HL-60 (cell line): ENCODE measurements at regions not wholly inside any gene's neighbourhood (a gene's known extent, or its start where the extent isn't known, plus 50 kb on each side); places are given as distances from the start of the nearest gene placed in this dataset.

Source experiments
- DNase-seq, 2 experiments: peaks; one replicate each; pipeline ENCODE4 v3.0.0-alpha.2; 2010 to 2020; ENCODE audit warnings: low read depth in 1 of 2, low spot score in 1 of 2
- H3K27ac ChIP-seq: fragments of 250-450 bp; sonication (Bioruptor Pico); replicated peaks from 2 replicates; pipeline ENCODE4 v1.5.1; 2020; ENCODE audit warnings: mild to moderate bottlenecking, moderate library complexity
- H3K27me3 ChIP-seq: fragments of 250-450 bp; sonication (Bioruptor Pico); 2 replicates; pipeline ENCODE4 v1.5.1; 2021; ENCODE audit warnings: mild to moderate bottlenecking, moderate library complexity; ENCODE audit not compliant: insufficient read depth, poor library complexity, severe bottlenecking
- H3K4me3 ChIP-seq: replicated peaks from 2 replicates; pipeline ENCODE4 v1.5.1; 2011; ENCODE audit warnings: mild to moderate bottlenecking, control low read depth, low read length; ENCODE audit not compliant: insufficient read depth
- GABPA ChIP-seq: IDR thresholded peaks from 2 replicates; pipeline ENCODE4 v1.6.1; 2012; ENCODE audit warnings: low read depth
- POLR2AphosphoS5 ChIP-seq: IDR thresholded peaks from 2 replicates; pipeline ENCODE4 v1.6.1; 2012; ENCODE audit warnings: low read depth
- SPI1 ChIP-seq: IDR thresholded peaks from 2 replicates; pipeline ENCODE4 v1.6.1; 2012; ENCODE audit warnings: low read depth, mild to moderate bottlenecking, borderline replicate concordance
- TF ChIP-seq, protein P1 (sequence below): IDR thresholded peaks from one replicate; pipeline ENCODE4 v1.5.1; 2011; ENCODE audit warnings: low read length, control low read depth, inconsistent platforms; ENCODE audit not compliant: insufficient read depth
- TF ChIP-seq, protein P2 (sequence below): IDR thresholded peaks from 2 replicates; pipeline ENCODE4 v1.6.1; 2012; ENCODE audit warnings: low read depth; ENCODE audit not compliant: insufficient replicate concordance

DNA sequence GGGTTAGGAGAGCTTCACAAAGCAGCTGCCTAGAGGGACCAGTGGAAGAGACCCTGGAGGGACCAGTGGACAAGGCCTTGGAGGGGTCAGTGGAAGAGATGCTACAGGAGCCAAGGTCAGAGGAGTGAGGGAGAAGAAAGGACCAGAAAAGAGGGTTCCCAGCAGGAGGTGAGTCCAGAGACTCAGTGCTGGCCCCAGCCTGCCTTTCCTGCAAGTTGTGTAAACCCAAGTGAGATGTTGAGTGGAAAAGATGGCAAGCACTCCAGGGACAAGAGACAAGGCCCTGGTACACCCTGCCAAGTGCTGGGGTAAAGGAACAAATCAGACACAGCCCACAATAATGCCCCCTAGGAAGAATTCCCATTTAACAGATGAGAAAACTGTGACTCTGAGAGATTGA is 94.4 kb downstream of the TTC32 start:
- Histone ChIP-seq H3K27me3 (no peaks in the 10 kb centered on the region), H3K4me3 (no peak overlapping the region), H3K27ac (no peak overlapping the region)
- no peak for DNase-seq
- TF ChIP-seq, protein P1, sequence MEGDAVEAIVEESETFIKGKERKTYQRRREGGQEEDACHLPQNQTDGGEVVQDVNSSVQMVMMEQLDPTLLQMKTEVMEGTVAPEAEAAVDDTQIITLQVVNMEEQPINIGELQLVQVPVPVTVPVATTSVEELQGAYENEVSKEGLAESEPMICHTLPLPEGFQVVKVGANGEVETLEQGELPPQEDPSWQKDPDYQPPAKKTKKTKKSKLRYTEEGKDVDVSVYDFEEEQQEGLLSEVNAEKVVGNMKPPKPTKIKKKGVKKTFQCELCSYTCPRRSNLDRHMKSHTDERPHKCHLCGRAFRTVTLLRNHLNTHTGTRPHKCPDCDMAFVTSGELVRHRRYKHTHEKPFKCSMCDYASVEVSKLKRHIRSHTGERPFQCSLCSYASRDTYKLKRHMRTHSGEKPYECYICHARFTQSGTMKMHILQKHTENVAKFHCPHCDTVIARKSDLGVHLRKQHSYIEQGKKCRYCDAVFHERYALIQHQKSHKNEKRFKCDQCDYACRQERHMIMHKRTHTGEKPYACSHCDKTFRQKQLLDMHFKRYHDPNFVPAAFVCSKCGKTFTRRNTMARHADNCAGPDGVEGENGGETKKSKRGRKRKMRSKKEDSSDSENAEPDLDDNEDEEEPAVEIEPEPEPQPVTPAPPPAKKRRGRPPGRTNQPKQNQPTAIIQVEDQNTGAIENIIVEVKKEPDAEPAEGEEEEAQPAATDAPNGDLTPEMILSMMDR = no peak
- TF ChIP-seq GABPA (no peak), SPI1 (no peak), POLR2AphosphoS5 (no peak)
- TF ChIP-seq, protein P2, sequence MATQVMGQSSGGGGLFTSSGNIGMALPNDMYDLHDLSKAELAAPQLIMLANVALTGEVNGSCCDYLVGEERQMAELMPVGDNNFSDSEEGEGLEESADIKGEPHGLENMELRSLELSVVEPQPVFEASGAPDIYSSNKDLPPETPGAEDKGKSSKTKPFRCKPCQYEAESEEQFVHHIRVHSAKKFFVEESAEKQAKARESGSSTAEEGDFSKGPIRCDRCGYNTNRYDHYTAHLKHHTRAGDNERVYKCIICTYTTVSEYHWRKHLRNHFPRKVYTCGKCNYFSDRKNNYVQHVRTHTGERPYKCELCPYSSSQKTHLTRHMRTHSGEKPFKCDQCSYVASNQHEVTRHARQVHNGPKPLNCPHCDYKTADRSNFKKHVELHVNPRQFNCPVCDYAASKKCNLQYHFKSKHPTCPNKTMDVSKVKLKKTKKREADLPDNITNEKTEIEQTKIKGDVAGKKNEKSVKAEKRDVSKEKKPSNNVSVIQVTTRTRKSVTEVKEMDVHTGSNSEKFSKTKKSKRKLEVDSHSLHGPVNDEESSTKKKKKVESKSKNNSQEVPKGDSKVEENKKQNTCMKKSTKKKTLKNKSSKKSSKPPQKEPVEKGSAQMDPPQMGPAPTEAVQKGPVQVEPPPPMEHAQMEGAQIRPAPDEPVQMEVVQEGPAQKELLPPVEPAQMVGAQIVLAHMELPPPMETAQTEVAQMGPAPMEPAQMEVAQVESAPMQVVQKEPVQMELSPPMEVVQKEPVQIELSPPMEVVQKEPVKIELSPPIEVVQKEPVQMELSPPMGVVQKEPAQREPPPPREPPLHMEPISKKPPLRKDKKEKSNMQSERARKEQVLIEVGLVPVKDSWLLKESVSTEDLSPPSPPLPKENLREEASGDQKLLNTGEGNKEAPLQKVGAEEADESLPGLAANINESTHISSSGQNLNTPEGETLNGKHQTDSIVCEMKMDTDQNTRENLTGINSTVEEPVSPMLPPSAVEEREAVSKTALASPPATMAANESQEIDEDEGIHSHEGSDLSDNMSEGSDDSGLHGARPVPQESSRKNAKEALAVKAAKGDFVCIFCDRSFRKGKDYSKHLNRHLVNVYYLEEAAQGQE = no peak

DNA sequence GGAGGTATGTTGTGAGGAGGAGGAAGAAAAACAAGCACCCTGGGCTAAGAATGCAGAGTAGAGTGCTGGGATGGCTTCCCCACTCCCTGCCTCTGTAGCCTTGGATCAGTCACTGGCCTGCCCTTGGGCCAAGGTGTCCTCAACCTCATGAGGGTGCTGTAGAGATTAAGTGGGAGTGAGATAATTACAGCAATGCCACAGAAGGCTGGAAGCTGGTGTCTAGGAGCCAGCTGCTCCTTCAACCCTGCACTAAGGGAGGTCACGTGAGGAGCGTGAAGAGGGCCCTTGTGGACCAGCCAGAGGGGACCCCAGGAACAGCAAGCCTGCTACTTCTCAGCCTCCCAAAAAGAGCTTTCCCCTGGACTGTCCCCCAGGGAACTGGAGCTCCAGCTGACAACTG is 95.2 kb downstream of the TTC32 start:
- H3K27me3 ChIP-seq = no peaks in the 10 kb centered on the region
- TF ChIP-seq, protein P2 = no peak
- TF ChIP-seq, protein P1 = no peak
- TF ChIP-seq POLR2AphosphoS5 (no peak), GABPA (no peak), SPI1 (no peak)

DNA sequence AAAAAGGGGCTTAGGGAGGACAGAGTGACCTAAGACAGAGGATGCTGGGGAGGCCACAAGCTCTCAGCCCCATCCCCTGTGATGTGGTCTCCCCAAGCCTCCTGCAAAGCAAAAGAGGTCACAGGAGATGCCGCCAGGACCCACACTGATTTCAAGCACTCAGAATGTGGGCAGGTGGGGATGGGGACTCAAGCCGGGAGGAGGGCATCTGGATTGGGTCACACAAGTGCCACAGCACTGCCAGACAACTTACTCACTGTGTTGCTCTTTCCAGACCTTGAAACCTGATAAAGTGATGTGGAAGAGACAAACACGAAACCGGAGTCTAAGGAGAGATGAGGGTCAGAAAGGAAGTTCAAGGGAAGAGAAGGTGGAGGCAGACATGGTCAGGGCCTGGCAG is 95.7 kb downstream of the TTC32 start:
- TF ChIP-seq, protein P1 = no peak
- no peak for TF ChIP-seq GABPA
- TF ChIP-seq, protein P2 = no peak
- no peak for TF ChIP-seq SPI1
- TF ChIP-seq POLR2AphosphoS5 = no peak
- no peak overlapping the region for H3K27ac ChIP-seq
- H3K4me3 ChIP-seq = no peak overlapping the region
- DNase-seq = no peak
- no peaks in the 10 kb centered on the region for H3K27me3 ChIP-seq

More for the DNA sequence above, 95.2 kb downstream of the TTC32 start:
- DNase-seq = no peak
- H3K4me3 ChIP-seq = no peak overlapping the region
- H3K27ac ChIP-seq = no peak overlapping the region
